ENCODE measurements at regions not wholly inside any gene's neighbourhood (a gene's known extent, or its start where the extent isn't known, plus 50 kb on each side); places are given as distances from the start of the nearest gene placed in this dataset.

DNA sequence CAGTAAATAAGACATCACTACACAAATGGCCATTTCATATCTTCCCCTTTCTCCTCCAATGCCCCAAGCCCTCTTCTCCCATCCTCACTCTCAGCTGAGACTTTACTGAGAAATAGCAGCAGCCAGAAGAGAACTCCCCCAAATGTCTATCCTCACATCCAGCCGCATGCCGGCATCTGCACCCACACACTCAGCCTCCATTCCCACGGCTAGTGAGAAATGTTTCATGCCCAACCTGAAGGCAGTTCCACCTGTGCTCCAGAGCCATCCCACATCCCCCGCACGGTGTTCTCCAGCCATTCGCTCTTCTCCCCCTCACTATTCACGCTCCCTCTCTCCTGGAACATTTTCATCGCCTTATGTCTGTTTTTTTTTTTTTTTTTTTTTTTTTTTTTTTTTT is 208.7 kb upstream of the DIO3 start:
- no peak for DNase-seq (ENCODE audit: low read depth in 2 of 2)

DNA sequence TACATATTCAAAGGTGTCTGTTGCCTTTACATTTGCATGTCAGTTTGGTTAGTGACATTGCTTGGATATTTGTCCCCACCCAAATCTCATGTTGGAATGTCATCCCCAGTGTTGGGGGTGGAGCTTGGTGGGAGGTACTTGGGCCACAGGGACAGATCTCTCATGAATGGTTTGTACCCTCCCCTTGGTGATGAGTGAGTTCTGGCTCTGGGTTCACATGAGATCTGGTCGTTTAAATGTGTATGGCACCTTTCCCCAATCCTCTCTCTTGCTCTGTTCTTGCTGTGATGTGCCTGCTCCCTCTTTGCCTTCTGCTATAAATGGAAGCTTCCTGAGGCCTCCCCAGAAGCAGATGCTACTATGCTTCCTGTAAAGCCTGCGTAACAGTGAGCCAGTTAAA is 207.9 kb upstream of the DIO3 start:
- no peak for DNase-seq (ENCODE audit: low read depth in 2 of 2)

DNA sequence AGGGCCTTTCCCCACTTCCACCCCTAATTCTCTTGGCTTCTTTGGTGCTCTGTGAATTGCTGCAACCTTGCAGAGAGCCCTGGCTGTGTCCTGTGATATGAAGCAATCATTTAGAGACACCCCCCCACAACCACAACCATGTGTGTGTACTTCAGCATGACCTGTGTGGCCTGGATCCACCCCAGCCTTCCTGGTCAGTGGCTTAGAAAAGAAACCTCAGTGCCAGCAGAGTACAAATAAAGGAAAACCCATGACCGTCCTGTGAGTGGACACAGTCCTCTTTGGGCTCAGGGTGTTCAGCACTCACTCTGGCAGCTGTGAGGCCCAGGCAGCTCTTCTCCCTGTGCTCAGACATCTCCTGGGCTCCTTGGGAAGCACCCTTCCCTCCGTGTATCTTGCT is 206.6 kb upstream of the DIO3 start:
- no peak for DNase-seq (ENCODE audit: low read depth in 2 of 2)

DNA sequence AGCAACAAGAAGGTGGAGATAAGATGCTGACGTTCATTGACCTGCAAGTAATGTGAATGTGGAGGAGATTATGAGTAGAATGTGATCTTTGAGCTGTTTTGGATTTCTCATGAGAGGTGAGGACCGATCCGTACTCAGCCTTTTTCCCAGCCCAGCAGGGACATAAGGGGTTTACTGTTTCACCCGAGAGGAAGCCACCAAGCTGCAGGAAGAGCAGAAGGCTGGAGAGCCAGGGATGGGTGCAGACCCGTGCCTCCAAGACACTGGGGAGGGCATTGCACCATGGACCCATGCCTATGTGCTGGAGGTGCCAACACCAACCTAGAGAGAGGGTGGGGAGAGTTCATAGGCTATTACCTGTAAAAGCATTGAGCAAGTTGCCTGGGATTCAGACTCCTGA is 206.0 kb upstream of the DIO3 start:
- DNase-seq (ENCODE audit: low read depth in 2 of 2) = no peak

DNA sequence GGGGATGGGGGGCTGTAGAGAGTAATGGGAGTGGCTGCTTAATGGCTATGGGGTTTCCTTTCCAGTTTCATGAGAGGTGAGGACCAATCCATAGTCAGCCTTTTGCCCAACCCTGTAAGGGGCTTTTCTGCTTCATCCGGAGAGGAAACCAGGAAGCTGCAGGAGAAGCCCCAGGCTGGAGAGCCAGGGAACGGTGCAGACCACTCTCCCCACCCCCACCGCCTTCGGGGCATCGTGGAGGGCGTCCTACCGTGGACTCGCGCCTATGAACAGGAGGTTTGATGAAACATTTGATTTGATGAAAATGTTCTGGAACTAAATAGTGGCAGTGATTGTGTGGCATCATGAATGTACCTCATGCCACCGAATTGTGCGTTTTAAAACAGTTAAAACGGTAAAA is 204.3 kb upstream of the DIO3 start:
- DNase-seq (ENCODE audit: low read depth in 2 of 2) = no peak

DNA sequence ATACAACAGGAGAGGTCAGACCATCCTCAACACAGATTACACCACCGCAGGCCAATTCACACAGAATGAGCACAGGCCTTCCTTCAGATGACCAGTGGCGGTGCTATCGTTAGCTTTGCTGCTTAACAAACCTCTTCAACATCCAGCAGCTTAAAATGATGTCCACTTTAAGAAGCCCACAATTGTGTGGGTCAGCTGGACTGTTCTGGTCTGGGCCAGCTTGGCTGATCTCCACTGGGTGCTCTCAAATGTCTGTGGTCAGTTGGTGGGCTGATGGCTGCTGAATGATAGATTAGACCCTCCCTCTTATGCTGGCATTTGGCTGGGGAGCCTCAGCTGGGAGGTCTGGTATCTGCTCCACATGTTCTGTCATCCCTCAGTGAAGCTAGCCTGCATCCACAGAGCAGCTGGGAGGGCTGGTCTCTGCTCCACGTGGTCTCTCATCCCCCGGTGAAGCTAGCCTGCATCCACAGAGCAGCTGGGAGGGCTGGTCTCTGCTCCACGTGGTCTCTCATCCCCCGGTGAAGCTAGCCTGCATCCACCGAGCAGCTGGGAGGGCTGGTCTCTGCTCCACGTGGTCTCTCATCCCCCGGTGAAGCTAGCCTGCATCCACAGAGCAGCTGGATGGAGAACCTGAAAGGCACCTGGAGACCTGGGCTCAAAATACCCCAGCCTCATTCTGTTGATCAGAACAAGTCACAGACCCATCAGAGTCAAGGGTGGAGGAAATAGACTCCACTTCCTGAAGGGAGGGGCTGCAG is 203.6 kb upstream of the DIO3 start:
- DNase-seq (ENCODE audit: low read depth in 2 of 2) = no peak

DNA sequence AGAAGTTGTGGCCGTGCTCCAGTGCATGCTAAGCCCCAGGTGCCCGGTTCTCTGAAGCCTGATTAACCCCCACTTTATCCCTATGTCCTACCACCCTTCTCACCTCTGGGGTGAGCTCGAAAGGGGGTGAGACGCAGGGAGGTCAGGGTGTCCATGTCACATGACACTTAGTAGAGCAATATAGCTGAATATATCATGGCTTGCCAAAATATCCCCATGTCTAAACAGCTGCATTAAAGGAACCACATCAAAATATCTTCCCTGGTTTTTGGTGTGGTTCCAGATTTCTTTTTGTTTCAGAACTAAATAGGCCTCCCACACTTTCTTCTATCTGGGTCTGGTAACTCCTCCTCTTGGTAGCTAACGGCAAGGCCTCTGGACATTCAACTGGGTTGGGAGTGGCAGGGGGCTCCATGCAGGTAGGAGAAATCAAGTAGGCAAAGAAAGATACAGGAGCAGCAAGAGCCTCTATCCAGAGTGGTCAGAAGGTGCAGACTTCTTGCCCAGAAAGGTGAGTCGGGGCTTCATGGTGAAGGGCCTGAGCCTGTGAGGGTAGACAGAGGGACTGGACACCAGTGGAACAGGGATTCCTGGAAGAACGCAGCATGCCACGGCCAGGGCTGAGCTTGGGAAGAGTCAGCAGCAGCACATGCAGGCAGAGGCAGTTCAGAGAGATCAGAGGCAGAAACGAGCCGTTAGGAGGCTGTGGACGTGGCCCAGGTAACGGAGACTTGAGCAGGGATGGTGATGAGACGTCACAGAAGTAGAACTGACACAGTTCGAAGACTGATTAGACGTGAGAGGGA is 202.8 kb upstream of the DIO3 start:
- no peak for DNase-seq (ENCODE audit: low read depth in 2 of 2)

DNA sequence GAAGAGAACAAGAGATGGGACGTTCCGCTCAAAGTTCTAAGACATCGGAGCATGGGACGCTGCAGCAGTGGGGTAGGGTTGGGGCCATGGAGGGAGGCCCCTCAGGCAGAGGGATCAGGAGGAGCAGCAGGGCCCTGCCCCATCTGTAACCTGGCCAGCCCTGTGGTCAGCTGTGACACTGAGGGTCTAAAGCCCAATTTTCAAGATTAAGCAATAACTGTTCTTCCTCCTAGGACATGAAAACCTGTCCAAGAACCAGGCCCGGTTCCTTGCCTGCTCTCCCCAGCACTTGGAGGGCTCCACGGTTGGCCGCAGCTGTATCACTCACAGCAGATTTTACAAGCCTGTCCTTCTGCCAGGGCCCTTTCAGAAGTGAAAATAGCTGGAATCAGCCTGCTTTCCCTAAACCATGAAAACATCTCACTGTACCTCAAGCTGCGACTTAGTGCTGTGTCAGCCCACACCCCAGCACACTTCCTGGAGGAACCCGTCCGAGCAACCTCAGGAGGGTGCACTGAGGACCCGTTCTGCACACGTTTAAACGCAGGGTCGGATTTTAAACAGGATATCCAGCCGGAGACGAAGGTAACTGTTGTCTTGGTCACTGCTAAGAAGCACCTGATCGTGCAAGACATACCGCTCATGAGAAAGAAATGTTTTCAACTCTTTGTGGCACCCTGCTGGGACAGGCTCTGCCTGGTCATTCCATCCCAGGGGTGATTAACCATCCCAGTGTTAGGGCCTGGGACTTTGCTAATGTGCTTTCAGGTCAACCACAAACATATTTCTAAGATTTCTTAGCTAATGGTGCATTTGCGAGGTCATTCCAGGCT is 201.9 kb upstream of the DIO3 start:
- no peak for DNase-seq (ENCODE audit: low read depth in 2 of 2)

DNA sequence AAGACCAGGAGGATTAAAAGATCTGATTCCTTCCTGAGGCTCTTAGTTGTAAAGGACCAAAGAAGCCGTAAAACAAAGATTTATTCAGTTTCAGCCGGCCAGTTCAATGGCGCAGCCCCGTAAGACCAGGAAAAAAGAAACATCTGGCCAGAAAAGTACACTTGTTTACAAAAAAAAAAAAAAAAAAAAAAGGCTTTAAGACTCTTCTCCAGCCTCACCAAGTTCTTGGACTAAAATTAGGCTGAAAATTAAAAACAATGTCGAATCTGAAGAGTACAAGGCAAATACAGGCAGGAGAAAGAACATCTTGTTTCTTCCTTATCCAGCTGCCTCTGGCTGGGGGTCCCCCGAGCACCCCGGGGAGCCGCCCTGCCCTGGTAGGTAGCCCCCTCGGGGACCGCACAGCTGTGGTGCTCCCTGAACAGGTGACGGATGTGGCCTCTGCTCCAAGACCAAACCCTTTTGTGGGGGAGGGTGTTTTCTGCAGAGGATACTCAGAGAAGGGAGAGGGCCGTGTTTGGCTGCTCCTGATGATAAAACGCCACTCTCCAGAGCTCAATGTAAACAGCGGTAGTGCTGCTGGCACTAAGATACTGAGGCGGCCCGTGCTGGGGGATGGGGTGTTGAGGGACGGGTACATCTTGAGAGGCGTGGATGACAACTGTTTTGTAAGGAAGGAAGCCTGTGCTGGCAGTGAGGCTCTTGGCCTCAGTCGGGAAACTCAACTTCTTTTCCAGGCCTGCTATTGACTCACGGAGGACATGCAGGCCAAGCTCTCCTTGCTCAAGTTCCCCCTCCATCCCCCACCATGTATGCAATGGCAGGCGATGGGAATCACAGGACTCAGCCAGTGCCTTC is 201.0 kb upstream of the DIO3 start:
- no peak for DNase-seq (ENCODE audit: low read depth in 2 of 2)

DNA sequence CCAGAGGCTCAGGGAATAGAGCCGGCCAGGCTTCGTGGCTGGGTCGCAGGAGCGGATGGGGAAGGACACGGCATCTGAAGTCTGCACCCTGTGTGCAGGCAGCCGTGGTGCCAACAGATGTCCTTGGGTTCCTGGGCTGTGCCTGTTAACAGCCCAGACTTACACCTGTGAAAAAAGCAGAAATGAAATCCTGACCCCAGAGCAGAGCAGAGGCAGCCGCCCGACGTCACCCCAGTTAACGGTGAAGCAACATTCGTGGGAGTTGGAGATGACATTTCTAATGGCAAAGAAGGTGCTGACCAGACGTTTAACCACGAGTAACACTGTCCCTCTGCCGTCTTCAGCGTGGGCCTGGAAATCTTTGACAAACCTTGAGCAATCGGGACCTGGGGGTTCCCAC is 200.3 kb upstream of the DIO3 start:
- no peak for DNase-seq (ENCODE audit: low read depth in 2 of 2)

DNA sequence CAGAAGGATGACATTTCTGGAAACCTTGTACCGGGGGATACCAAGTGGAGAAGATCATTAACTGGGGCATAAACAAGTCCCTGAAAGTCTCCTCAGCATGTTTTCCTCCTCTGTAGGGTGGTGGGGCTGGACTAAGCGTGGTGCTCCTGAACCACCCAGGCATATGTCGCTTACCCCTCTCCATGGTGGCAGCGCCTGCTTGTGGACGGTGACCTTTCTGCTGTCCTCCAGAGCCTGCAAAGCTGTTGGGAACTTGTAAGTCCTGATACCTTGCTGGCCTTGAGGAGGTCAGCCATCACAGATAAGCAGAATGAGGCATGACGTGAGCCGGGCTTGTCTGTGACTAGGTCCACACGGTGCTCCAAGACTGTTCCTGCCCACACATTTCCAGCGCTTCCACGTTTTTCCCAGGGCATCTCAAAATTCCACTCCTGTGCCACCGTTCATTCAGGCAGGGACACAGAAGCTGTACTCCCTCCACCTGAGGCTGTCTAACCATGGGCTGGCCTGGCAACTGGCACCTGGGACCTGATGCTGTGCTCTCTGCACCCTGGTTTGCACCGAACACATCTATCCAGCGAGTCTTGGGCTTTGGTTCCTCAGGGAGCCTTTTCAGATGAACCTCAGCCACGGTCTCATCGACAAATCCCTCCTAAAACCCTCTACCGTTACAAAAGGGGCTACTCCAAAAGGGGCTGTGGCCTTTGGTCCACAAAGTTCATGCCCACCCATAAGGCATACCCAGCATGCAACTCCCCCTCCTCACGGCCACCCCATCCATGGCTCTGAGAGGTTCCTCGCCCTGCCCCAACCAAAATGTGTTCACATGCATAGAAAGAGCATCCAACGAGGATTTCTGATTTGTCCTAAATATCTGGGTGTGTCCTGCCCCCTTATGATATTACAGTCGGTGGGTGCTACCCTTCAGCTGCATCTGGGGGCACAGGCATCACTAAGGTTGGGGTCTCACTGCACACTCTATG is 199.6 kb upstream of the DIO3 start:
- no peak for DNase-seq (ENCODE audit: low read depth in 2 of 2)

DNA sequence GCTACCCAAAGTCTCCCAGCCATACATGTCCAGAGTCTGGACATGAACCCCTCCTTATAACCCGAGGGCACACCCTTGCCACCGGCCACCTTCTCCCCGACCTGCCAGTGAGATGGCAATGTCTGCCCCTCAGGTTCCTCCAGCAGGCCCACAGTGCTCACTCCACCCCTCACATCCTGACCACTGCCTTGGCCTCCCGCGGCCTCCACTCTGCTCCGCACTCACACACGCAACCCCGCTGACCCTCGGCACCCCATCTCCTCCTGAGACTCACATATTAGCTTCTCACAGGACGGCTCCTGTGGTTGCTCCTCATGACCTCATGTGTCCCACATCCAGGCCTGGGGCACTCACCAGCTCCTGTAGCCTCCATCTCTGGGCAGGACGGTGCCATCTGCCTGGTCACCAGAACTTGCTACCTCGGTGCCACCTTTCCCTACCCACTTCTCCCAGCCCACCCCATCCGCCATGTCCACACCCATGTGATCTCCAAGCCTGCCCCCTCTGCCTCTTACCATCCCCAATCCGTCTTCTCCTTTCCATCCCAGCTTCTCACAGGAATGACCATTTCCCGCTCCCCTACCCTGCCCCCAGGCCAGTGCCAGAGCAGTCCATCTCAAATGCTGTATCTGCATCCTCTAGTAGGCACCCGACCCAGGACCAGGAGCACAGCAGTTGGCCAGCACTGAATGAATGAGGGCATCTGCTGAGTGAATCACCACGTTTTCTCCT is 198.6 kb upstream of the DIO3 start:
- DNase-seq (ENCODE audit: low read depth in 2 of 2) = no peak

DNA sequence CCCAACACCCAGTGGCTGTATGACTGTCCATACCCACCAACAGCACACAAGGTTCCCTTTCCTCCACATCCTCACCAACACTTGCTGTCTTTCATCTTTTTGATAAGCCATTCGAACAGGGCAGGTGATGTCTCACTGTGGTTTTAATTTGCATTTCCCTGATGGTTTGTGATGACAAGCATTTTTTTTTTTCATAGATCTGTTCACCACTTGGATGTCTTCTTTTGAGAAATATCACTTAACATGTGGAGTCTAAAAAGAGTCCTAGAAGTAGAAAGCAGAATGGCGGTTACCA is 198.1 kb upstream of the DIO3 start:
- DNase-seq (ENCODE audit: low read depth in 2 of 2) = no peak

DNA sequence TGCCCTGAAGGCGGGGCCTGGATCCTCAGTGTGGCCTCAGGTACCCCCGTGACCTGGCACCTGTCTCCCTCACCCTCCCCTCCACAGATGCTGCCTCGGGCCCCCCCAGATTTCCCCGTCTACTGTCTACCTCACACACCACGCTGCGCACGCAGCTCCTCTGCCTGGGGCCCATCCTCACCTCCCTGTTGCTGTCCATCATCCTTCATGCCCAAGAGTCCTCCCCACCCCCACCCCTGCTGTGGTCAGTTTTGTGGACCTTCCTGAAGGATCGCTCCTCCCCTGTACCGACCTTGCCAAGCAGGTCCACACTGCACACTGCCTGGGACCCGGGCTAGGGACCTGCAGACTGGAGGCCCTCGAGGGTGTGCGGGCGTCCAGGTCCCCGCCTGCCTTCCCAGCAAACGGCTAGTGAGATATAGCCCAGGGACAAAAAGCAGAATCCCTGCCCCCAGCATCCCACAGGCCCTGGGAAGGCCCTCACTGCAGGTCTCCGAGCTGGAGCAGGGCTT is 197.4 kb upstream of the DIO3 start:
- no peak for DNase-seq (ENCODE audit: low read depth in 2 of 2)

DNA sequence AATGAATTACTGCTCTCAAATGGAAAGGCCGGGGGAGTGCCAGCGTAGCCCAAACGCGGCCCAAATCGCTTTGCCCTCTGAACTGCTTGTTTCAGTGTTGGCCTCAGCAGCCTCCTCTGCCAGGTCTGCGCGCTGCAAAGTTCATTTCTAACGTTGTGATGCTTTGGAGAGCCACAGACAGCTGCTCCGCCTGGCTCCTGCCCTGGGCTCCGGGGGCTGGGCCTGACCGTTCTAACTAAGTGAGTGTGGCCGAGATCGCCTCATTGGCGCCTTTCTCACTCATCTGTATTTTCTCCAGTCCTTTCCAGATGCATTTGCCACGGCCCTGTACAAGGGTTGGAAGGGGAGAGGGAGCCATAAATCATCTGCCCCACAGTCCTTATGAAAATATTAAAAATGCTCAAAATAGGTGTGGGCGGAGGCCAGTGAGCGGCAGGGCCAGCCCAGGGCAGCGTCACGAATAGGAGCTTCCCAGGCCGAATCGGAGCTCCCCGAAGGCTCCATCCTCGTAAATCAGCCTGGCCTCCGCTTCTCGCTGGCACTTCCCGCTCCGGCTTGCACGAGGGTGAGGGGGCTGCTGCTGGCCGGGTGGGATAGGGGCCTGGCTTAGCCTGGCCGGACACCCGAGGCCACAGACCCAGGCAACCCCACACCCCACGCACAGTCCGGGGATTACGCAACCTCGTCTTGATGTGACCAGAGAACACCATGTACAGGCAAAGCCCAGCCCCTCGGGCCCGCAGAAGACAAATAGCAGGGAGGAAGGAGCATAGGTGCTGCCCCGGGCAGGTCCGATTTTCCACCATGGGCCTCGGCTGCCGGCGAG is 196.6 kb upstream of the DIO3 start:
- no peak for DNase-seq (ENCODE audit: low read depth in 2 of 2)

DNA sequence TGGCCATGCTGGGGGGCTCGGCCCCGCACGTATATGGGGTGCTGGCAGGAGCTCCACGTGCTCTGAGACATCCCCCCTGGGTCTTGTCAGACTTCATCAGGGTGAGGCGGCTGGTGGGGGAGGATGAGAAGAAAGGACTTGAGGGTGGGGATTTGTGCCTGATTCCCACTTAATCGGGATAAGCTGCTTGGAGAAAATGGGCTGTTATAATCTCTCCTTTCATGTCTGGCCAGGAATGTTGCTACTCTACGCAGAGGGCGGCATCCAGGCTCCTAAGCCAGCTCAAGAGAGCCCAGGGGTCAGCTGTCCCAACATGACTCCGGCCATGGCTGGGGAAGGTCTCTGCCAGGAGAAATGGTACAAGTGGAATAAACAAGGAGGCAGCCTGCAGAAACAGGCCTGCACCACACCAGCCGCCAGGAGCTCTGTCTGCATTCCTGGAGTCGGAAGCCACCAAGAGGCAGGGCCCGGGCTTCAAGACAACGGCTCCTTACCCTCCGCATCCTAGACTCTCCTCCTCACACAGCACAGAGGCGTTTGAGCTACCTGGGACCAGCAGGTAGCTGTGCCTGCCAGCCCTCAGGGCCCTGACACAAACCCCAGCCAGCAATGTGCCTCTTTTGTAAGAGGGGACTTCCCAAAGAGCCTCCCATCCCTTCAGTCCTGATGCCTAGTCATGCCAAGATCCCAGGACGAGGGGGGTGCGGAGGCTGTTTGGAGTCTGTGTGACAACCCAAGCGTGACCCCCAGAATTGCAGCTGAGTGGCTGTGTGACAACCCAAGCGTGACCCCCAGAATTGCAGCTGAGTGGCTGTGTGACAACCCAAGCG is 195.8 kb upstream of the DIO3 start:
- no peak for DNase-seq (ENCODE audit: low read depth in 2 of 2)

DNA sequence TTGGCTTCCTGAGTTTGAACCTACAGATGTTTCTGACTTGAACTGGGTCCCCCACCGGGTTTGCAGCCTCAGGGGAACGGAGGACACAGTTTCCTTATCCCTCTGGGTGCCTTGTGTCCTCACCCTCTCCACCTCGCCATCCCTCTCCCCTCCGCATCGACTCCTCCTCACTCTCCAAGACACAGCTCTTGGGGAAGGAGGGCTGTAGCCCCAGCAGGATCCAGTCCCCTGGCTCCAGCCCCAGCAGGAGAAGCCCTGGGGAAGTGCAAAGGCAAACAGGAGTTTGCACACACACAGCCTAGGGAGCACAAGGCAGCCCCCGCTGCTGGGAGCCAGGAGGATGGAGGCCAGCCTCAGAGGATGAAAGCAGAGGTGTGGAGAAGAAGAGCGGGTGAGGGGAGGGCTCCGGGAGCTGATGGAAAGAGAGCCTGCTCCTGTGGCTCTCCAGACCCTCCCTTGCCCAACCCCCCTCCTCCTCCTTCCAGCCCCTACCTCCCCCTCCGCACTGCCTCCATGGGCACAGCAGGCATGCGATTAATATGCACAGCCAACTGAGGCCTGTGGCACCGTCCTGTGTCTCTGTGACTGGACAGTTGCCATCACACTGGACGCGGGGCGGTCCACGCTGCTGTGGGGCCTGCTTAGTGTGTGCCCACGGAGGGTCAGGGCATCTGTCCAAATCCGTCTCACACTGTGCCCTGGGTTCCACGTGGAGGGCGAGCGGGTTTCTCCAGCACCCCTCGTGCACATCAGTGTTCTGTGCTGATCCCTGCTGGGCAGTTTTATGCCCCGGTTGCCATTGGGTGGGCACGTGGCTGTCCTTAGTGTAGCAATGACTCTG is 193.7 kb upstream of the DIO3 start:
- DNase-seq (ENCODE audit: low read depth in 2 of 2) = no peak
